ENCODE measurements at regions not wholly inside any gene's neighbourhood (a gene's known extent, or its start where the extent isn't known, plus 50 kb on each side); places are given as distances from the start of the nearest gene placed in this dataset.

GRCh38 chr6:164184410-164184809, 769.9 kb downstream of the QKI start:
- ChIA-PET CTCF (no interaction called here), POLR2A (no interaction called here)
- H3K27me3 Mint-ChIP-seq (ENCODE audit: insufficient read depth, unreplicated experiment): no peaks in the 10 kb centered on the region
- intact Hi-C loops (cut with micrococcal nuclease): no loop called here
- peak; percentile 32 for DNase-seq (ENCODE audit: unreplicated experiment)
- no peak for TF ChIP-seq CTCF (IDR thresholded peaks at IDR 0.05; ENCODE audit: unreplicated experiment)
- H3K9me3 Mint-ChIP-seq (ENCODE audit: unreplicated experiment): peaks cover 9% of the 10 kb centered on the region
- no peaks in the 10 kb centered on the region for H3K36me3 Mint-ChIP-seq (ENCODE audit: insufficient read depth, unreplicated experiment)
- H3K27ac Mint-ChIP-seq (ENCODE audit: low read depth, unreplicated experiment): no peak overlapping the region
- H3K4me1 Mint-ChIP-seq (ENCODE audit: insufficient read depth, unreplicated experiment): no peaks in the 10 kb centered on the region
- no TSS peak for BruUV-seq (replicated peaks)
- no peak overlapping the region for H3K4me3 Mint-ChIP-seq (ENCODE audit: unreplicated experiment)

- BruUV-seq (replicated peaks): no TSS peak
Observed at GRCh38 chr6:164183556-164184123, 769.1 kb downstream of the QKI start.

GRCh38 chr6:164178679-164179332, 764.3 kb downstream of the QKI start:
- no peak overlapping the region for H3K27ac Mint-ChIP-seq (ENCODE audit: low read depth, unreplicated experiment)
- H3K4me3 Mint-ChIP-seq (ENCODE audit: unreplicated experiment): no peak overlapping the region
- POLR2A ChIA-PET: interaction anchor here (0.6 to 1.3 kb wide), 3 partner anchors 8 to 1661 kb away, joined by 3 to 4 read pairs (median 4); no protein-coding TSS in a partner anchor
- TF ChIP-seq CTCF (IDR thresholded peaks at IDR 0.05; ENCODE audit: unreplicated experiment): no peak
- intact Hi-C loops (cut with micrococcal nuclease): no loop called here
- H3K27me3 Mint-ChIP-seq (ENCODE audit: insufficient read depth, unreplicated experiment): no peaks in the 10 kb centered on the region
- no peaks in the 10 kb centered on the region for H3K36me3 Mint-ChIP-seq (ENCODE audit: insufficient read depth, unreplicated experiment)
- H3K4me1 Mint-ChIP-seq (ENCODE audit: insufficient read depth, unreplicated experiment): no peaks in the 10 kb centered on the region
- BruUV-seq (replicated peaks): no TSS peak
- DNase-seq (ENCODE audit: unreplicated experiment): no peak
- peaks cover 9% of the 10 kb centered on the region for H3K9me3 Mint-ChIP-seq (ENCODE audit: unreplicated experiment)
- CTCF ChIA-PET: interaction anchor here (0.7 kb wide), 1 partner anchor 10 kb away, joined by 4 read pairs; no protein-coding TSS in a partner anchor

More at GRCh38 chr6:164183556-164184123, 769.1 kb downstream of the QKI start:
- Mint-ChIP-seq H3K4me3 (ENCODE audit: unreplicated experiment) (no peak overlapping the region), H3K36me3 (ENCODE audit: insufficient read depth, unreplicated experiment) (no peaks in the 10 kb centered on the region), H3K27me3 (ENCODE audit: insufficient read depth, unreplicated experiment) (no peaks in the 10 kb centered on the region), H3K4me1 (ENCODE audit: insufficient read depth, unreplicated experiment) (no peaks in the 10 kb centered on the region), H3K27ac (ENCODE audit: low read depth, unreplicated experiment) (no peak overlapping the region), H3K9me3 (ENCODE audit: unreplicated experiment) (peaks cover 9% of the 10 kb centered on the region)
- TF ChIP-seq CTCF (IDR thresholded peaks at IDR 0.05; ENCODE audit: unreplicated experiment): no peak
- ChIA-PET POLR2A (interaction anchor here (0.6 kb wide), 1 partner anchor 416 kb away, joined by 3 read pairs; no protein-coding TSS in a partner anchor), CTCF (no interaction called here)
- intact Hi-C loops (cut with micrococcal nuclease): no loop called here
- DNase-seq (ENCODE audit: unreplicated experiment): no peak

GRCh38 chr6:164169355-164169754, 754.8 kb downstream of the QKI start:
- no peak for DNase-seq (ENCODE audit: unreplicated experiment)
- H3K36me3 Mint-ChIP-seq (ENCODE audit: insufficient read depth, unreplicated experiment): no peaks in the 10 kb centered on the region
- H3K4me1 Mint-ChIP-seq (ENCODE audit: insufficient read depth, unreplicated experiment): no peaks in the 10 kb centered on the region
- no peaks in the 10 kb centered on the region for H3K9me3 Mint-ChIP-seq (ENCODE audit: unreplicated experiment)
- no peak overlapping the region for H3K27ac Mint-ChIP-seq (ENCODE audit: low read depth, unreplicated experiment)
- intact Hi-C loops (cut with micrococcal nuclease): no loop called here
- no TSS peak for BruUV-seq (replicated peaks)
- no peak for TF ChIP-seq CTCF (IDR thresholded peaks at IDR 0.05; ENCODE audit: unreplicated experiment)
- no peaks in the 10 kb centered on the region for H3K27me3 Mint-ChIP-seq (ENCODE audit: insufficient read depth, unreplicated experiment)
- H3K4me3 Mint-ChIP-seq (ENCODE audit: unreplicated experiment): no peak overlapping the region
- CTCF ChIA-PET: interaction anchor here (0.6 to 0.7 kb wide), 2 partner anchors 9 to 1168 kb away, joined by 3 to 4 read pairs; no protein-coding TSS in a partner anchor
- POLR2A ChIA-PET: no interaction called here
